ENCODE measurements at regions not wholly inside any gene's neighbourhood (a gene's known extent, or its start where the extent isn't known, plus 50 kb on each side); places are given as distances from the start of the nearest gene placed in this dataset.
"Not testable (repeated sequence)": the region's sequence is repeated elsewhere in the genome, so short reads cannot be mapped to it uniquely, and the experiment has no call there.

DNA sequence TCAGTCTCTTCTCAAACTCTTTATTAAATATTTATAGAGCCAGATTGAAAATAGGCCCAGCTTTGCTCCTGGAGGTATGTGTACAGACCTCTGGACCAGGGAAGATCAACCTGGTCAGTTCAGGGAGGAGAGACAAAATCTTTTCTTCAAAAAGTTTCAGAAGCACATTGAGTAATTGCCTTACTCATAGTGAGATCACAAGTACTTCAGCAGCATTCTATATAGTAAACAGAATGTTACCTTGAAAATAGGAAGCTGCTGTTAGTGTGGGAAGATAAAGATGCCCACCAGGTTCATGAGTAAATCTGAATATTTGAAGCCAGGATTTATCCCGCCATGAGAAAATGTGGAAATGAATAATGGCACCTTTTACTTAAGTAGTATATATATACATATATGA, 665.9 kb upstream of the CITED2 start:
- no peak for DNase-seq

DNA sequence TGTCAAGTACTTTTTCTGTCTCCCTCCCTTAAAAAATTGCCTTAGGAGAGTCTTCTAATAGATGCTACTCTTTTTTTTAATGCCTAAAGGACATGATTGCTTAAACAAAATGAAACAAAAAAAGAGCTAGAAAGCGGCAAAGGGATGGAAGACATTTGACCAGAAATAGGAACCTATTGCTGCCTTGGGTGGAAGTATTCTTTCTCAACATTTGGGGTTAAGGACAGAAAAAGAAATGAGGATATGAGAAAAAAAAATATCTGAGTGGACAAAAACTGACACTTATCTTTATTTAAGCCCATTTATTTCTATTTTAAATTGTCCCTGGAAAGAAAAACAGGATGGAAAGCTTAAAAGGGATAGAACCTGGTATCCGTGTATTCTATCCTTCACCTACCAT, 664.9 kb upstream of the CITED2 start:
- DNase-seq = no peak

DNA sequence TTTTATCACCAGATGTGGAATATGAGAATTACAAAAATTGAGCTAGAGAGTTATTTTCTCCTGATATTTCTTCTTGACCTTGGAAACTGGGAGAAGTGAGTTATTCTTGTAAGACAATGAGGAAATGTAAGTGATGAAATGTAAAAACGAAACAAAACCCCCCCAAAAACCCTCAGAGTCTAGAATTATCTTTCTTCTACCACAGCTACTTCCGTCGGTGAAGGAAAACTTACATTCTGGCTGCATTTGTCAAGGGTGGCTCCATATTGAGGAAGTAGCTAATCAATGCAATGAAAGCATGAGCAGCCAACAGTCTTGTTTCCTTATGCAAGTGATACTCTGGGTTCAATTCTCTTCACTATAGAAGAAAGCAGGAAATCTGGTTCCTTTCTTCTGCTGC, 661.7 kb upstream of the CITED2 start:
- DNase-seq = no peak

DNA sequence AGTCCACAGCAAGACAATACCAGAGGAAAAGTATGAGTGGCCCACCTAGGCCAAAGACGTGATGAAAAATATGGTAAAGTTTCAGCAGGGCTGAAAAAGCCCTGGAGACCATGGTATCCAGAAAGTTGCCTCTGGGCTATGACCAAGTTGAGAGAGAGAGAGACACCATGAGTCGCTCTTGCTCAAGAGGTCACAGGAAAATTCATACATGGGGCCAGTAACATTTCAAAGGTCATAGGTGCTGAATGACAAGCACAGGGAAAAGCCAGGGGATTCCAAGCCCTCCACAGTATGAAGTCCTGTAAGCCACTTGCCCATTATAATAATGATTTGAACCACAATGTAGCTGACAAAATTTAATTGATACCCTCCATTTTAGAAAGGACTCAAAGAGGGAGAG, 657.7 kb upstream of the CITED2 start:
- DNase-seq = no peak

DNA sequence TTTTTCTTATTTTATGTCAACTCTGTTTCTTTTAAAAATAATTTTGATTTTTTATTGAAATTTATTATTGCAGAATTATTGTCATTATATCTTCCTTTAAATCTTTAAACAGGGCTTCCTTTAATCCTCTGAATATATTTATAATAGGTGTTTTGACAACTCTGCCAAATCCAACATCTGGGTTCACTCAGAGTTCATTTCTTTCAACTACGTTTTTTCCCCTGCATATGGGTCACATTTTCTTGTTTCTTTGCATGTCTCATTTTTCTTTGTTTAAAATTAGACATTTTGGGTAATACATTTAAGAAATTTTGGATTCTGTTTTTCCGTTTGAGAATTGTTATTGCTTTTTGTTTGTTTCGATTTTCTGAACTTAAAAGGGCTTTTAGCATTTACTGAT, 655.1 kb upstream of the CITED2 start:
- DNase-seq = no peak

DNA sequence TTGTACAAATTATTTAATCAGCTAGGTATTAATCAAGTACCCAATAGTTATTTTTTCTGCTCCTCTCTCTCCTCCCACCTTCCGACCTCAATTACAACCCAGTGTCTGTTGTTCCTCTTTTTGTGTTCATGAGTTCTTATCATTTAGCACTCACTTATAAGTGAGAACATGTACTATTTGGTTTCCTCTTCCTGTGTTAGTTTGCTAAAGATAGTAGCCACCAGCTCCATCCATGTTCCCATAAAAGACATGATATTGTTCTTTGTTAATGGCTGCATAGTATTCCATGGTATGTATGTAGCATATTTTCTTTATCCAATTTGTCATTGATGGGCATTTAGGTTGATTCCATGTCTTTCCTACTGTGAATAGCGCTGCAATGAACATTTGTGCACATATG, 652.8 kb upstream of the CITED2 start:
- no peak for DNase-seq

DNA sequence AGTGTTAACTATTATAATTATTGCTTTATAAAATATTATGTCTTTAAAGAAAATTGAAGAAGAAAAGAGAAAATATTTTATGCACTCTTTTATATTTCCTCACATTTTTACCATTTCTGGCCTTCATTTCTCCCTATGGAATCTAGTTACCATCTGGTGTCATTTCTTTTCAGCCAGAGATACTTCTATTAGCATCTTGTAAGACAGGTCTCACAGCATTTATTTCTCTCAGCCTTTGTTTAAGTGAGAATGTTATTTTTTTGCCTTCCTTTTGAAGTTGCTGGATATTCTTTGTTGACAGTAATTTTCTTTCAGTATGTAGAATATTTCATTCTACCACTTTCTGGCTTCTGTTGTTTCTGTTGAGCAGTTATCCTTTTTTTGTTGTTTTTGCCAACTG, 652.1 kb upstream of the CITED2 start:
- DNase-seq = no peak

DNA sequence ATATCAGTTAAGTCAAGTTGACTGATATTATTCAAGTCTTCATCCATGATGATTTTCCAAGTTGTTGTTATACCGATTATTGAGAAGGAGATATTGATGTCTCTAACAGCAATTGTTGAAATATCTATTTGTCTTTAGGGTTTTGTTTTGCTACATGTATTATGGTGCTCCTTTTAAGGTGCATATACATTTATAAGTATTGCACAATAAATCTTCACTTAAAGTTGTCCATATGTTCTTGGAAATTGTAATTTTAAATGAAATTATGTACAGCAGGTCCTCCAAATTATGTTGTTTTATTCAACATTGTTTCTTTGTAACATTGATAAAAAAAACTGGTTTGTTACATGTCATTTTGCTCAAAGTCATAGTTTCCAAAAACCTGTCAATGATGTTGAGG, 650.7 kb upstream of the CITED2 start:
- no peak for DNase-seq

DNA sequence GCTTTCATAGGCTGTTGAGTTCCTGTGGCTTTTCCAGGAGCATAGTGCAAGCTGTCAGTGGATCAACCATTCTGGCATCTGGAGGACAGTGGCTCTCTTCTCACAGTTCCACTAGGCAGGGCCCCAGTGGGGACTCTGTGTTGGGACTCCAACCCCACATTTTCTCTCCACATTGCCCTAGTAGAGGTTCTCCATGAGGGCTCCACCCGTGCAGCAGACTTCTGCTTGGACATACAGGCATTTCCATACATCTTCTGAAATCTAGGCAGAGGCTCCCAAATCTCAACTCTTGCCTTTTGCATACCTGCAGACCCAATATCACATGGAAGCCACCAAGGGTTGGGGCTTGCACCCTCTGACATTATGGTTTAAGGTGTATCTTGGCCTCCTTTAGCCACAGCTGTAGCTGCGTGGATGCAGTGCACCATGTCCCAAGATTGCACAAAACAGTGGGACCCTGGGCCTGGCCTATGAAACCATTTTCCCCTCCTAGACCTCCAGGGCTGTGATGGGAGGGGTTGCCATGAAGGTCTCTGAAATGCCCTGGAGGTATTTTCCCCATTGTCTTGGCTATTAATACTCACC, 645.9 kb upstream of the CITED2 start:
- DNase-seq = no peak

DNA sequence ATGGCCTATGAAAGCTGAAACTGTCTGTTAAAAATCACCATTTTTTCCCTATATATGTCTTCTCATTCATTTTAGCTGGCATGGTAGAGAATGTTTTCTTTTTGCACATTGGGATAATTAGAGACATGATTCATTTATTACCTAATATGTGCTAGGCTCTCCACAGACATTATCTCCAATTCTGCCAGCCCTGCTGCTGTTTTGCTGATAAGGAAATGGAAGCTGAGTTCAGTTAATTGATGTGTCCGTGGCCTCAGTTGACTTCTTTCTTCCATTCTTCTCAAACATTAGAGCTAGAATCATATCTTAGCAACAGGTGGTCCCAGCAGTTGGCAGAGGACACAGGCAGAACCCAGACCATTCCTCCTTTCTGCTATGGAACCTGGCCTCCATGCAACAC, 644.1 kb upstream of the CITED2 start:
- no peak for DNase-seq

DNA sequence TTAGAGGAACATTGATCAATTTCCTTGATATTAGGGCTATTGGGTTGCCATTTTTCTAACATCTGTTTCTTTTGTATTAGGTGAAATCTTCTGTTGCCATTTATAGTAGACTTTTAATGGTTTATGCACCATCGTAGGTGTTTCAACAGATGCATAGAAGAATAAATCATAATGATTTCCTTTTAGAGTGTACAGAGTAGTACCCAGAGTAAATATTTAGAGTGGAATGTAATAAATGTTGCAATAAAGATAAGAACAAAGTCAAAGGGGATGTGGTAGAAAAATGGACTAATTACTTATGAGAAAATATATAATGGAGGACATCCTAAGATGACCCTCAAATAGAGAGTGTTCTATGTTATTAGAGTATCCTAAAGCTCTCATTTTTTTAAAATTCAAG, 643.0 kb upstream of the CITED2 start:
- DNase-seq = no peak

DNA sequence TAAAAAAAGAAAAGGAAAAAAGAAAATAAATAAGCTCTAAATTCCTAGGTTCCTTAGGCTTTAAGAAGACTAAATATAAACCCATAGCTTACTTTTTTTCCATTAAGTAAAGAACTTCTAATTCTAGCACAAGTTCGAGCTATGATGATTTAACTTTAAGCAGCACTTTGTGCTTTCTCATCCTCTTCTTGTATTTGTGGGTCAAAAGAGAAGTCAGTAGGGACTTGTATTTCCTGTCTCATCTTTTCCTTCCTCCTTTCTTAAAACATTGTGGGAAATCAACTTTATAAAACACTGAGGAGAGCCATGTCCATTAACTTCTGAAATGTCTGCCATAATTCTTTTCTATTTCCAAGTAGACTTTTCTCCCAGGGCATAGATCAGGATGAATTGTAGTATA, 637.7 kb upstream of the CITED2 start:
- DNase-seq = no peak

DNA sequence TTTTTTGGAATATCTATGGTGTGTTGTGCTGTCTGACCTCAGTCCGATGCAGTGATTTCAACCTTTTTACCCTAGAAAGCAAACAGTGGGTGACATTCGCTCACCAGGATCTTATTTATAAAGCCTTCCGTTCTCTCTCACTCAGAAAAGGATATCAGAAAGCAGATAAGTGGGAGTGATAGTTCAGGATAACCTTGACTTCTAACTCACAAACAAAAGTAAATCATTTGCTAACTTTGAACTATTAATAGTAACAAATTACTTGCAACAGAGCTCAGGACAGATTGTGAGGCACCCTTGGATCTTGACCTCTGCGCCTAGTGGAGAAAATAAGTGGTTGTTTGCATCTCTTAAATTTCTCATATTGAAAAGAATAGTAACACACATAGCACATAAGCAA, 637.1 kb upstream of the CITED2 start:
- no peak for DNase-seq

DNA sequence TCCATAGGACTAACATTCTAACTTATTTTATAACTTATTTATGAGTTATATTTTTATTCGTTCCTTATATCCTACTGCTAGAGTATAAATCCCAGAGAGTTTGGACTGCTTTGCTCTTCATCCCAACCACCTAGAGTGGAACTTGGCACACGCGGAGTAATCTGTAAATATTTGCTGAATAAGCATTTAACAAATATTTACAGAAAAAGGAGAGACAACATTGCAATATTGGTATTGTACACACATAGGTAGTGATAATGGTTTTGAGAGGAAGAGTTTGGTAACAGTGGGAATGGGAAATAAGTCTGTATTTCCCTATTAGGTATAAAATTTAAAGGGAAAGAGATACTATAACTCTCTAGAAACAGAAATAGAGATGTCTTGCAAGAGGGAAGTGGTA, 634.8 kb upstream of the CITED2 start:
- DNase-seq = no peak

DNA sequence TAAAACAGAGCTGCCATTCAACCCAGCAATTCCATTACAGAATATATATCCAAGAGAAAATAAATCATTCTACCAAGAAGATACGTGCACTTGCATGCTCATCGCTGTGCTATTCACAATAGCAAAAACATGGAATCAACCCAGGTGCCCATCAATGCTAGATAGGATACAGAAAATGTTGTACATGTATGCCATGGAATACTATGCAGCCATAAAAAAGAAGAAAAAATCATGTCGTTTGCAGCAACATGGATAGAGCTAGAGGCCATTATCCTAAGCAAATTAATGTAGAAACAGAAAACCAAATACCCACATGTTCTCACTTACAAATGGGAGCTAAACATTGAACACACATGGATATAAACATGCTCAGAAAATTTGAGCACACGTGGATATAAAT, 633.1 kb upstream of the CITED2 start:
- DNase-seq = no peak

DNA sequence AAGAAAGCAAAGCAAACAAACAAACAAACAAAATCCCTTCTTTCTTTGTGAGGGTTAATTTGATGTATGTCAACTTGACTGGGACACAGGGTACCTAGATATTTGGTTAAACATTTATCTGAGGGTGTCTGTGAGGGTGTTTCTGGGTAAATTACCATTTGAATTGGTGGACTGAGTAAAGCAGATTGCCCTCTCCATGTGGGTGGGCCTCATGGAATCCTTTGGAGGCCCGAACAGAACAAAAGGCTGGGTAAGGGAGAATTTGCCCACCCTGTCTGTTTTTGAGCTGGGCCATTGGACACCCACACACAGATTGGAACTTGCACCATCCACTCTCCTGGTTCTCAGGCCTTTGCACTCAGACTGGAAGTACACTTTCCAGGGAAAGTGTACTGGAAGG, 628.8 kb upstream of the CITED2 start:
- no peak for DNase-seq

DNA sequence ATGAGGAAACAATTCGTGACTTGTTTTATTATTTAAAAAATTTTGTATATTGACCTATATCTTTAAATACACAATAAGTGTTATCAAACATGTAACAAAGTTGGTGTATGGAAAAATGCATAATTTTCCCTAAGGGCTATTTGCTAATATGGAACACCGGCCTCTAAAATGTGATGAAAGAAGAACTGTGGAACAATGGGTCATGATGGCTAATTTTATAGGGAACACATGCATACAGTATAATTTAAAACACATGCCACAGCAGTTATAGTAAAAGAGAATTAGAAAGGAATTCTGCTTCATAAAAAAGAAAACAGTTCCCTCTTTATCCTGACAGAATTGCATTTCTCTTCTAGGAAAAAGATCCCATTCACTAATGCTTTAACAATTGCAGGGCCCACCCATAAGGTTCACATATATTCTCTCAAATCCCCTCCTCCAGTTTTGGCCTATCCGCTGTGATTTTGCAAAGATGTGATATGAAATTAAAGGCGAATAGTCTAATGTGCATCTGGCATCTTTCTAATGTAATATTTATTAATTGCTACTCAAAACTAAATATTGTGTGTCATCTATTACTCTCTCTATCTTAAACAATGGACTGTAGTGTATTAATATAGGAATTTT, 628.1 kb upstream of the CITED2 start:
- DNase-seq = no peak

DNA sequence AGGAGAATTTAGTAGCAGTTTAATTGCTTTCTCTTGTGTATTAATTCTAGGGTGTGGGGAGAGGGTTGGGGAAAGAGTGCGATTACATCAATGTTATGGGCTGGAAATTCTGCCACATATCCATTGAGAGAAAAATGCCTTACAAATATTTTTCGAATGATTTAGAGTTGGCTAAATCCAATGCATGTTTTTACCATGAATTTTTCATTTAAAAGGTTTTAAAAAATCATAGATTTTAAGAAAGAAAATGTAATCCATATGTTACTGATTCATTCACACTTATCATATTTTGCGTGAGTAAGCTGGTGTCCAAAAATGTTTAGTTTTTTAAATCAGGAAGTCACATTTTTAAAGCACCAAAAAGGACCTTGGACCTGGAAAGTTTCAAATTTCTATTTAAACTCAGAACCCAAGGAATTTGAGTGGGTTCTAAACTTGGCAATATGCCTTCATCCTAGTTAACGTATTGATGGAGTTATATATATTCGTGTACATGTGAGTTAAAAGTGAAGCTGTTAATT, 627.4 kb upstream of the CITED2 start:
- no peak for DNase-seq

DNA sequence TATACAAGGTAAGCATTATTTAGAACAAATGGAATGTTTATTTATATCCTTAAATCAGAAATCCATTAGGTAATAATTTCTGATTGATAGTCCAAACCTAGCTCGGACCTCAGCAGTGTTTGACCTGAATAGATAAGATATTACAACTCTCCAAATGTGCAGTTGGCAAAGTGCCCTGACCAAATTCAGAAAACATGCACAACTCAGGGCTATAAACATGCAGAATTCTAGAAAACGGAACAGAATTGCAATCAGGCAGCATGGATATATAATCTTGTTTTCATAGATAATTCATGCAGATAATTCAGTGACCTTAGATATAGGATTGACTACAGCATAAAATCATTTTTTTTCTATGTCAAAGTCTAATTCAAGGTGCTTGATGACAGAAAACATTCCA, 626.6 kb upstream of the CITED2 start:
- DNase-seq = no peak

DNA sequence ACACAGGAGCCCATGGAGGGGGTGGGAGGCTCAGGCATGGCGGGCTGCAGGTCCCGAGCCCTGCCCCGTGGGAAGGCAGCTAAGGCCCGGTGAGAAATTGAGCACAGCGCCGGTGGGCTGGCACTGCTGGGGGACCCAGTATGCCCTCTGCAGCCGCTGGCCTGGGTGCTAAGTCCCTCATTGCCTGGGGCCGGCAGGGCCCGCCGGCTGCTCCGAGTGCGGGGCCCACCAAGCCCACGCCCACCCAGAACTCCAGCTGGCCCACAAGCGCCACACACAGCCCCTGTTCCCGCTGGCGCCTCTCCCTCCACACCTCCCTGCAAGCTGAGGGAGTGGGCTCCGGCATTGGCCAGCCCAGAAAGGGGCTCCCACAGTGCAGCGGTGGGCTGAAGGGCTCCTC, 625.2 kb upstream of the CITED2 start:
- DNase-seq = not testable (repeated sequence)

DNA sequence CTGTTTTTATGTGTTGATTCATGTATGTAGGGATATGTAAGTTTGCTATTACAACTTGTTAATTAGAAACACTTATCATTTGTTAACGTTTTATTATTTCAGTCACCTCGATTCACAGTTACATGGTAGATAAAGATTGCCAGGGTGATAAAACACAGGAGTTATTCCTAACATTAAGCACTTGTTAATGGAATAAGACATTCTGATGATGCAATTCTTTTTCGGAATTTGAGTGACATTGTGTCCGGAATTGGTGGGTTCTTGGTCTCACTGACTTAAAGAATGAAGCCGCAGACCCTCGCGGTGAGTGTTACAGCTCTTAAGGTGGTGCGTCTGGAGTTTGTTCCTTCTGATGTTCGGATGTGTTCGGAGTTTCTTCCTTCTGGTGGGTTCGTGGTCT, 624.0 kb upstream of the CITED2 start:
- not testable (repeated sequence) for DNase-seq

DNA sequence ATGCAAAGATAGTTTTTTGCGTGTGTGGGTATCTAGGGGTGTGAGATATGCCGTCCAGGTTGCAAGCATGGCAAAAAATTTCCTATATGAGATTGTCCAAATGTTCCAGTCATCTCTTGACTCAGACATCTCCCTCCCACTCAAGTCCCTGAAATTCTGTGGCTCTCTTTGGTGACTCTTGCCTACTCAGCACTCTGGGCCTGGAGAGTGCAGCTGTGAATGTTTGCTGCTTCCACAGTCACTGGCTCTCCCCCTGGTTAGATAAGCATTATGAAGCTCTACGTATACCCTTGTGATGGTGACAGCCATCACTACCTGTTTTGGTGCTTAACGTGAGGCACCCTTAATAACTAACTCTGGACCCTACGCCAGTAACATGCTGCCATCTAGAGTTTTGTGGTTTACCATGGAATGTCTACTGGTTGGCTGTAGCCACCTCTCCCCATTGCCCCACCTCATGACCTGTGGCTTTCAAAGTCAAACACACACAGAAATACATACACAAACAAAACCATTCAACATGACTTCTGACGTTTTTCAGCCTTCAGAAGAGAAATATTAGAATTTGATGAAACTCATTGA, 621.9 kb upstream of the CITED2 start:
- no peak for DNase-seq

DNA sequence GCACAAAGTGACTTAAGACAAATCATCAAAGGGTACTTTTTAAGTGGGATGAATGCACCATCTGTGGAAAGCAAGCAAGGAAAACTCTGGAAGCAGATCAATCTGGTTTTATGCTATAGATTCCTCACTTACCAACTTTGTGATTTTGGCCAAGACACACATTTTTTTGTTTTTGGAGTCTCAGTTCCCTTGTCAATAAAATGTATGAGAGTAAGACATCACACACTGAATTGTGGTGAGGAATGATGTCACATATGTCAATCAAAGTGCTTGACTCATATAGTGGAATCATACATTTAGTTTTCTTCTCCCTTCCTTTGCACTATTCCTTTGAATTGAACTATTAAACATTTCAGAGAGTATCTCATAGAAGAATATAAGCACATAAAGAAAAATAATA, 620.5 kb upstream of the CITED2 start:
- no peak for DNase-seq

DNA sequence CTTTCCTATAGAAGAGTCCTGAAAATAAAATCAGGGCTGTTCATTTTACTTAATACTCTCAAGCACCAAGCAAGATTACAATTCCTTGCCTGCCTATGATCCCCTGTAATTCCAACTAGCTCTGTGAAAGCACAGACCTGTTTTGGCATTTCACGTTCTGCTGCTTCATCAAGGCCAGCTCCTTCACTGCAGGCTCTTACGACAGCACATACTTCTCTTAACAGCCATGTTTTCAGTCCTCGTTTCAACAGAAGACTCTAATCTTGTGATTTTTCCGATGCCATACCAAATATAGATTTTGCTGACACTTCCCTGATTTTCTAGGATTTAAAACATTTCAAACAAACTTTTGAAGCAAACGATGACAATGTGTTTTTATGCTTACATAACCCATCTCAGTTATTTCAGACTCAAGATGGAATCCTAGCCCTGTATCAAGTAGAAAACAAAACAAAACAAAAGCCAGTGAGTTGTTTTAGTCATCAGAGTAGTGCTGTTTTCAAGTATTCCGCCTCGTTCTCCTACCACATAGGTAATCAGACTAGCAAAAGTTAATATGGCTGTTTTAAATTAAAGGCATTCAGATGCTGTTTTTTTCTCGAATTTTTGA, 616.5 kb upstream of the CITED2 start:
- DNase-seq = no peak

Data from NCI-H345 (cell line).